ENCODE measurements at regions not wholly inside any gene's neighbourhood (a gene's known extent, or its start where the extent isn't known, plus 50 kb on each side); places are given as distances from the start of the nearest gene placed in this dataset.

DNA sequence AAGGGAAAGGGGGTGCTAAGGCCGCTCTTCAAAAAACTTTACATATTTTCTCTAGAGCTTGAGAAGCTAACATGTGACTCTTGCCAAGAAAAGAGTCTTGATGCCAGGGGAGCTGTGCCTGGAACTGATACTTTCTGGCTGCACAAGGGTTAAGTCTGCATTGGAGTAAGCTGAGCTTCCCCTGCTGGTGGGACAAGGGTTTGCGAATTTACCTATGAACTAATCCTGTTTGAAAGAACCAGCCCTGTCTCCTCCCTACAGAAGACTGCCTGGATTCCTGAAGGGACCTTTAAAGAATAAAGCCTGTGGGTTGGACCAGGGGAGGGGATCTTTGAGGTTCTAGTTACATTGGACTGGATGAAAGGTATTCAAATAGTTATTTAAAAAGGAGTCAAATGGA, 58.3 kb upstream of the EPHA3 start:
- no peak for TF ChIP-seq POLR2AphosphoS5 (IDR thresholded peaks at IDR 0.05; ENCODE audit: low read depth)
- TF ChIP-seq, protein P1, sequence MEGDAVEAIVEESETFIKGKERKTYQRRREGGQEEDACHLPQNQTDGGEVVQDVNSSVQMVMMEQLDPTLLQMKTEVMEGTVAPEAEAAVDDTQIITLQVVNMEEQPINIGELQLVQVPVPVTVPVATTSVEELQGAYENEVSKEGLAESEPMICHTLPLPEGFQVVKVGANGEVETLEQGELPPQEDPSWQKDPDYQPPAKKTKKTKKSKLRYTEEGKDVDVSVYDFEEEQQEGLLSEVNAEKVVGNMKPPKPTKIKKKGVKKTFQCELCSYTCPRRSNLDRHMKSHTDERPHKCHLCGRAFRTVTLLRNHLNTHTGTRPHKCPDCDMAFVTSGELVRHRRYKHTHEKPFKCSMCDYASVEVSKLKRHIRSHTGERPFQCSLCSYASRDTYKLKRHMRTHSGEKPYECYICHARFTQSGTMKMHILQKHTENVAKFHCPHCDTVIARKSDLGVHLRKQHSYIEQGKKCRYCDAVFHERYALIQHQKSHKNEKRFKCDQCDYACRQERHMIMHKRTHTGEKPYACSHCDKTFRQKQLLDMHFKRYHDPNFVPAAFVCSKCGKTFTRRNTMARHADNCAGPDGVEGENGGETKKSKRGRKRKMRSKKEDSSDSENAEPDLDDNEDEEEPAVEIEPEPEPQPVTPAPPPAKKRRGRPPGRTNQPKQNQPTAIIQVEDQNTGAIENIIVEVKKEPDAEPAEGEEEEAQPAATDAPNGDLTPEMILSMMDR (IDR thresholded peaks at IDR 0.05; ENCODE audit: insufficient read depth, low read length) = no peak
- TF ChIP-seq, protein P2, sequence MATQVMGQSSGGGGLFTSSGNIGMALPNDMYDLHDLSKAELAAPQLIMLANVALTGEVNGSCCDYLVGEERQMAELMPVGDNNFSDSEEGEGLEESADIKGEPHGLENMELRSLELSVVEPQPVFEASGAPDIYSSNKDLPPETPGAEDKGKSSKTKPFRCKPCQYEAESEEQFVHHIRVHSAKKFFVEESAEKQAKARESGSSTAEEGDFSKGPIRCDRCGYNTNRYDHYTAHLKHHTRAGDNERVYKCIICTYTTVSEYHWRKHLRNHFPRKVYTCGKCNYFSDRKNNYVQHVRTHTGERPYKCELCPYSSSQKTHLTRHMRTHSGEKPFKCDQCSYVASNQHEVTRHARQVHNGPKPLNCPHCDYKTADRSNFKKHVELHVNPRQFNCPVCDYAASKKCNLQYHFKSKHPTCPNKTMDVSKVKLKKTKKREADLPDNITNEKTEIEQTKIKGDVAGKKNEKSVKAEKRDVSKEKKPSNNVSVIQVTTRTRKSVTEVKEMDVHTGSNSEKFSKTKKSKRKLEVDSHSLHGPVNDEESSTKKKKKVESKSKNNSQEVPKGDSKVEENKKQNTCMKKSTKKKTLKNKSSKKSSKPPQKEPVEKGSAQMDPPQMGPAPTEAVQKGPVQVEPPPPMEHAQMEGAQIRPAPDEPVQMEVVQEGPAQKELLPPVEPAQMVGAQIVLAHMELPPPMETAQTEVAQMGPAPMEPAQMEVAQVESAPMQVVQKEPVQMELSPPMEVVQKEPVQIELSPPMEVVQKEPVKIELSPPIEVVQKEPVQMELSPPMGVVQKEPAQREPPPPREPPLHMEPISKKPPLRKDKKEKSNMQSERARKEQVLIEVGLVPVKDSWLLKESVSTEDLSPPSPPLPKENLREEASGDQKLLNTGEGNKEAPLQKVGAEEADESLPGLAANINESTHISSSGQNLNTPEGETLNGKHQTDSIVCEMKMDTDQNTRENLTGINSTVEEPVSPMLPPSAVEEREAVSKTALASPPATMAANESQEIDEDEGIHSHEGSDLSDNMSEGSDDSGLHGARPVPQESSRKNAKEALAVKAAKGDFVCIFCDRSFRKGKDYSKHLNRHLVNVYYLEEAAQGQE (IDR thresholded peaks at IDR 0.05; ENCODE audit: insufficient replicate concordance, low read depth) = no peak
- TF ChIP-seq GABPA (IDR thresholded peaks at IDR 0.05; ENCODE audit: low read depth) = no peak
- TF ChIP-seq SPI1 (IDR thresholded peaks at IDR 0.05; ENCODE audit: borderline replicate concordance, low read depth) = no peak
- Histone ChIP-seq H3K27ac (replicated peaks) (no peak overlapping the region), H3K27me3 (ENCODE audit: insufficient read depth, poor library complexity, severe bottlenecking) (no peaks in the 10 kb centered on the region), H3K4me3 (replicated peaks; ENCODE audit: insufficient read depth, low read length) (no peak overlapping the region)
- no peak for DNase-seq (ENCODE audit: low read depth in 1 of 2, low spot score in 1 of 2)

DNA sequence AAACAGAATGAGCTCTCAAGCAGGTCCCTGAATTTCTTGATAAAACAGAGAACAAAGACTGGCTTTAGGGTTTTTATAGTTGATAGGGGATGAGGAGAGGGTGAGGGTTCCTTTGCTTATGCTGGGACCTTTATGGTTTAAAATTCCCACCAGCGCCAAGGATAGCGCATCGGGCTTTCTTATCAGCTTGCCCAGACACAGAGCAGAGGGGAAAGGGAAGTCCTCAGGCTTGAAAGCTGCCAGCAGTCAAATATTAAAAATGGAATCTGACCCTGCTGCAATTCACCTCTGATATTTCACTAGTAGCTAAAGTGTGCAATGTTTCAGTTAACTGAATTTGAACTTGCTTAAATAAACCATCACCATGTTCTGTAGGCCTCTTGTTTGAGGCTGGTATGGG, 55.0 kb upstream of the EPHA3 start:
- Histone ChIP-seq H3K4me3 (replicated peaks; ENCODE audit: insufficient read depth, low read length) (no peak overlapping the region), H3K27me3 (ENCODE audit: insufficient read depth, poor library complexity, severe bottlenecking) (no peaks in the 10 kb centered on the region), H3K27ac (replicated peaks) (no peak overlapping the region)
- TF ChIP-seq POLR2AphosphoS5 (IDR thresholded peaks at IDR 0.05; ENCODE audit: low read depth) = no peak
- TF ChIP-seq, protein P1 (IDR thresholded peaks at IDR 0.05; ENCODE audit: insufficient read depth, low read length) = no peak
- no peak for TF ChIP-seq SPI1 (IDR thresholded peaks at IDR 0.05; ENCODE audit: borderline replicate concordance, low read depth)
- no peak for TF ChIP-seq GABPA (IDR thresholded peaks at IDR 0.05; ENCODE audit: low read depth)
- TF ChIP-seq, protein P2 (IDR thresholded peaks at IDR 0.05; ENCODE audit: insufficient replicate concordance, low read depth) = no peak
- no peak for DNase-seq (ENCODE audit: low read depth in 1 of 2, low spot score in 1 of 2)

DNA sequence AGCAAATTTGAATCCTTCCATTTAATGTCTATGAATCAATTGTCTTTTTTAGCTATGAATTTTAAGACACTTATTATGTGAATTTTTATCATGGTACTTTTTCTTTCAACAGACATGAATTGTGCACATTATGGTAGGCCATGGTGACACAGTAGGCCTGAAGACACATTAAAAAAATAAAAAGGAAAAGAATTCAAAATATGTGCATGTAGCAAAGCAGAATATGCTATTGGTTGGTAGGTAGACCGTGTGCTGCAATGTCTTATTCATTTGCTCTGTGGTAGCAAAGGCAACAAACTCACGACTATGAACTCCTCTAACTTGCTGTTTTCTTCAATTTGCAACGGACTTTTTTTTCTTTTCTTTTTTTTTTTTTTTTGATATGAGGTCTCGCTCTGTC, 50.0 kb upstream of the EPHA3 start:
- no peak overlapping the region for H3K4me3 ChIP-seq (replicated peaks; ENCODE audit: insufficient read depth, low read length)
- TF ChIP-seq, protein P2 (IDR thresholded peaks at IDR 0.05; ENCODE audit: insufficient replicate concordance, low read depth) = no peak
- TF ChIP-seq, protein P1 (IDR thresholded peaks at IDR 0.05; ENCODE audit: insufficient read depth, low read length) = no peak
- no peak for TF ChIP-seq GABPA (IDR thresholded peaks at IDR 0.05; ENCODE audit: low read depth)
- TF ChIP-seq POLR2AphosphoS5 (IDR thresholded peaks at IDR 0.05; ENCODE audit: low read depth) = no peak
- no peak for TF ChIP-seq SPI1 (IDR thresholded peaks at IDR 0.05; ENCODE audit: borderline replicate concordance, low read depth)
- no peak for DNase-seq (ENCODE audit: low read depth in 1 of 2, low spot score in 1 of 2)
- no peak overlapping the region for H3K27ac ChIP-seq (replicated peaks)
- no peaks in the 10 kb centered on the region for H3K27me3 ChIP-seq (ENCODE audit: insufficient read depth, poor library complexity, severe bottlenecking)
